Fibroblast of lung (primary cell): ENCODE measurements at regions not wholly inside any gene's neighbourhood (a gene's known extent, or its start where the extent isn't known, plus 50 kb on each side); places are given as distances from the start of the nearest gene placed in this dataset.

ENCODE experiments used
- DNase-seq, 2 donors: peaks; one replicate each; pipeline versions ENCODE4 v3.0.0 to v3.0.0-alpha.2; 2010; ENCODE audit warnings: low read depth in 2 of 2
- H2AFZ ChIP-seq: 2 replicates; pipeline ENCODE4 v1.5.1; 2012; ENCODE audit warnings: low read length, control low read depth, inconsistent platforms
- H3K27ac ChIP-seq: 2 replicates; pipeline ENCODE4 v1.5.1; 2011; ENCODE audit warnings: low read length, control low read depth; ENCODE audit not compliant: insufficient read depth
- H3K27me3 ChIP-seq: 2 replicates; pipeline ENCODE4 v1.5.1; 2011; ENCODE audit warnings: mild to moderate bottlenecking, low read length; ENCODE audit not compliant: control insufficient read depth, insufficient read depth
- H3K36me3 ChIP-seq: 2 replicates; pipeline ENCODE4 v1.5.1; 2011; ENCODE audit warnings: low read length; ENCODE audit not compliant: control insufficient read depth, insufficient read depth
- H3K4me1 ChIP-seq: 2 replicates; pipeline ENCODE4 v1.5.1; 2011; ENCODE audit warnings: low read length; ENCODE audit not compliant: control insufficient read depth, insufficient read depth; ENCODE audit errors: extremely low read depth
- H3K4me2 ChIP-seq: 2 replicates; pipeline ENCODE4 v1.5.1; 2011; ENCODE audit warnings: low read length, control low read depth; ENCODE audit not compliant: insufficient read depth; ENCODE audit errors: extremely low read depth
- H3K4me3 ChIP-seq, 4 experiments: fragments of 200-600 bp in 1 of 4; sonication (generic) in 1 of 4; replicated peaks in 1 of 4; 2 replicates each; pipeline ENCODE4 v1.5.1; 2011 to 2016; ENCODE audit warnings: low read length in 4 of 4, low read depth in 3 of 4, mild to moderate bottlenecking in 3 of 4, control low read depth in 2 of 4, inconsistent platforms in 1 of 4, mixed read lengths in 1 of 4; ENCODE audit not compliant: insufficient read depth in 1 of 4; ENCODE audit errors: control extremely low read depth in 1 of 4
- H3K79me2 ChIP-seq: 2 replicates; pipeline ENCODE4 v1.5.1; 2012; ENCODE audit warnings: mild to moderate bottlenecking, low read length, inconsistent platforms; ENCODE audit not compliant: control insufficient read depth, insufficient read depth
- H3K9ac ChIP-seq: 2 replicates; pipeline ENCODE4 v1.5.1; 2011; ENCODE audit warnings: mild to moderate bottlenecking, low read length, control low read depth; ENCODE audit not compliant: insufficient read depth
- H3K9me3 ChIP-seq: 2 replicates; pipeline ENCODE4 v1.5.1; 2012; ENCODE audit warnings: low read depth, low read length; ENCODE audit not compliant: control insufficient read depth, insufficient read depth
- H4K20me1 ChIP-seq: 2 replicates; pipeline ENCODE4 v1.5.1; 2011; ENCODE audit warnings: low read length; ENCODE audit not compliant: control insufficient read depth, insufficient read depth; ENCODE audit errors: extremely low read depth
- EZH2 ChIP-seq: IDR thresholded peaks from 2 replicates; pipeline ENCODE4 v1.5.1; 2012; ENCODE audit warnings: low read length, control low read depth, mild to moderate bottlenecking; ENCODE audit errors: missing control alignments
- TF ChIP-seq, protein P1 (sequence below), 2 donors: IDR thresholded peaks in 1 of 2; conservative IDR thresholded peaks in 1 of 2; 1 replicate in 1 of 2; 2 replicates in 1 of 2; pipeline ENCODE4 v1.5.1; 2011 to 2012; ENCODE audit warnings: low read length in 2 of 2, control low read depth in 1 of 2, inconsistent platforms in 1 of 2, low read depth in 1 of 2, mild to moderate bottlenecking in 1 of 2

DNA sequence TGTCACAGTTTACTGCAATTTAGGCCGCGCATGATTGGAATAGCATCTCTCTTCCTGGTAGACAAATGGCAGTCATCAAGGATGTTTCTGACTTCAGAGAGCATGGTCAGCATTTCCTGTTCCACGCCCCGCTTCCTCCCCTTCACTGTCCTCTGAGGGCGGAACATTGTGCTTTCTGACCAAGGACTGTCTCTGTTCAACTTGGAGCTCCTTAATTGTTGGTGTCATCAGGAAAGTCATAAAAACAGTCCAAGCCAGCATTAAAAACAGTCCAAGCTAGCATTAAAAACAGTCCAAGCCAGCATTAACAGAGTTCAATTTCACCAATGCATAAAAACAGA lies 301.3 kb upstream of the IRX4 start:
- Histone ChIP-seq H3K27me3 (no peaks in the 10 kb centered on the region), H3K4me2 (no peak overlapping the region), H3K4me3 (no peak overlapping the region), H3K9ac (no peak overlapping the region), H2AFZ (no peak overlapping the region), H3K79me2 (no peaks in the 10 kb centered on the region), H4K20me1 (no peaks in the 10 kb centered on the region), H3K9me3 (no peaks in the 10 kb centered on the region), H3K27ac (no peak overlapping the region), H3K36me3 (no peaks in the 10 kb centered on the region), H3K4me1 (no peaks in the 10 kb centered on the region)
- DNase-seq: no peak
- TF ChIP-seq, protein P1, sequence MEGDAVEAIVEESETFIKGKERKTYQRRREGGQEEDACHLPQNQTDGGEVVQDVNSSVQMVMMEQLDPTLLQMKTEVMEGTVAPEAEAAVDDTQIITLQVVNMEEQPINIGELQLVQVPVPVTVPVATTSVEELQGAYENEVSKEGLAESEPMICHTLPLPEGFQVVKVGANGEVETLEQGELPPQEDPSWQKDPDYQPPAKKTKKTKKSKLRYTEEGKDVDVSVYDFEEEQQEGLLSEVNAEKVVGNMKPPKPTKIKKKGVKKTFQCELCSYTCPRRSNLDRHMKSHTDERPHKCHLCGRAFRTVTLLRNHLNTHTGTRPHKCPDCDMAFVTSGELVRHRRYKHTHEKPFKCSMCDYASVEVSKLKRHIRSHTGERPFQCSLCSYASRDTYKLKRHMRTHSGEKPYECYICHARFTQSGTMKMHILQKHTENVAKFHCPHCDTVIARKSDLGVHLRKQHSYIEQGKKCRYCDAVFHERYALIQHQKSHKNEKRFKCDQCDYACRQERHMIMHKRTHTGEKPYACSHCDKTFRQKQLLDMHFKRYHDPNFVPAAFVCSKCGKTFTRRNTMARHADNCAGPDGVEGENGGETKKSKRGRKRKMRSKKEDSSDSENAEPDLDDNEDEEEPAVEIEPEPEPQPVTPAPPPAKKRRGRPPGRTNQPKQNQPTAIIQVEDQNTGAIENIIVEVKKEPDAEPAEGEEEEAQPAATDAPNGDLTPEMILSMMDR (conservative IDR thresholded peaks at IDR 0.05 in 1 of 2, IDR thresholded peaks at IDR 0.05 in 1 of 2; ENCODE audit: low read depth in 1 of 2, low read length in 2 of 2): no peak
- TF ChIP-seq EZH2: no peak

DNA sequence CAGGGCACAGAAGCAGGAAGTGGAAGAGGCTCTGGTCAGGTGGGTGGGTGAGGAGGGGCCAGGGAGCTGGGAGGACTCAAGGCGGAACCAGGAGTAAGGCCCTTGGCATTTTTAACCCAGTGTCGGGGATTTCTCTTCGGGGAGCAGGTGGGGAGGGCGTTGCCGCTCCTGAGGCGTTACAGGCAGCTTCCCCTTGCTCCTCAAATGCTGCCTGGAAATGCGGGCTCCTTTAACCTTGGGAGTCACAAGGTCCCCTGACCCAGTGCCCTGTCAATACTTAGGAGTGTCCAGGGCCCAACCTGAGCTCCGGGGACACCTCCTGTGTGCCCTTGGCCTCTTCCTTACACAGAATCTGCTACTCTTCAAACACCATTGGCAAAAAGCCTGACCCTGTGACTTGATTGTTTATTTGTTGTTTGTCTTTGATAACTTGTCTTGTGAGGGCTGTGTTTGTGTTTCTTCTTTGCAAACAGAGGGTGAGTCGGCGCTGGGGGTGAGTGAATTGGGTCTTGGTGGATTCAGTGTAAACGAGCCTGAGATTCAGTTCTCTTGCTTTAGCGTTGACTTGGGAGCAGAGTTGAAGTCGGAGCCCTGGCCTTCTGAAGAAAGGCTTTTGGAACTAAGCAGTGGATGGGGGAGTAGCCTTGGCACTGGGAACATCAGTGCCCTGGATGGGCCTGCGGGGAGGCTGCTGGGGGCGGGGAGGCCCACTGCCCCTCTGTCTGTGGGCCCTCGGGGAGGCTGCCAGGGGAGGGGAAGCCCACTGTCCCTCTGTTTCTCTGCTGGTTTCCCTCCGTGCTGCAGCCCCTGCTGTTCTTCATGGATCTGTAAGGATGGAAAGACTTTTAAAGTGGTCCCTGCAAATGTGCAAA lies 300.7 kb upstream of the IRX4 start:
- no peak overlapping the region for H3K4me2 ChIP-seq
- no peaks in the 10 kb centered on the region for H3K79me2 ChIP-seq
- no peaks in the 10 kb centered on the region for H3K36me3 ChIP-seq
- H3K9me3 ChIP-seq: no peaks in the 10 kb centered on the region
- H3K4me1 ChIP-seq: no peaks in the 10 kb centered on the region
- TF ChIP-seq, protein P1 (conservative IDR thresholded peaks at IDR 0.05 in 1 of 2, IDR thresholded peaks at IDR 0.05 in 1 of 2; ENCODE audit: low read depth in 1 of 2, low read length in 2 of 2): no peak
- H3K9ac ChIP-seq: no peak overlapping the region
- no peak overlapping the region for H3K4me3 ChIP-seq
- no peak overlapping the region for H3K27ac ChIP-seq
- DNase-seq: no peak
- no peaks in the 10 kb centered on the region for H3K27me3 ChIP-seq
- H4K20me1 ChIP-seq: no peaks in the 10 kb centered on the region
- H2AFZ ChIP-seq: no peak overlapping the region

DNA sequence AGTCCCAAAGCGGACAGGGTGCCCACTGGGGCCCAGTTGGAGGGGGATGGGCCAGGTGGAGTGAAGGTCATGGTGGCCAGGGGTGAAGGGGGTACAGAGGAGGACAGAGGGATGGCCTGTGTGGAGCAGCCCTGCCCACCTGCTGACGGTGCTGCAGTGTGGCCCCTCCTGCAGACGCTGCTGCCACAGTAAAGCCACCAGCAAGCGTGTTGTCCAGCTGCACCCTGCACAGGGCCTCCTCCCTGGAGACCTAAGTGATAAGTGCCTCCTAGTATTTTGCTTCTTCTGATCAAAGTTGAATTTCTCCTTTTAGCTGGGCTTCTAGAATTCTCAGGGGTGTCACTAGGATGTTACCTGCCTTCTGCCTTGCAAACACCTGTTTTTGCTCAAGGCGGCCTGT lies 299.3 kb upstream of the IRX4 start:
- H3K4me3 ChIP-seq: no peak overlapping the region
- H3K27ac ChIP-seq: no peak overlapping the region
- H3K9me3 ChIP-seq: no peaks in the 10 kb centered on the region
- no peak overlapping the region for H3K9ac ChIP-seq
- no peak for DNase-seq
- H3K79me2 ChIP-seq: no peaks in the 10 kb centered on the region
- no peak overlapping the region for H2AFZ ChIP-seq
- TF ChIP-seq, protein P1 (conservative IDR thresholded peaks at IDR 0.05 in 1 of 2, IDR thresholded peaks at IDR 0.05 in 1 of 2; ENCODE audit: low read depth in 1 of 2, low read length in 2 of 2): no peak
- no peak for TF ChIP-seq EZH2
- no peaks in the 10 kb centered on the region for H3K4me1 ChIP-seq
- no peaks in the 10 kb centered on the region for H4K20me1 ChIP-seq
- no peak overlapping the region for H3K4me2 ChIP-seq
- no peaks in the 10 kb centered on the region for H3K27me3 ChIP-seq
- no peaks in the 10 kb centered on the region for H3K36me3 ChIP-seq
